Small intestine (tissue), 7 donors: ENCODE measurements at regions not wholly inside any gene's neighbourhood (a gene's known extent, or its start where the extent isn't known, plus 50 kb on each side); places are given as distances from the start of the nearest gene placed in this dataset.

Experiments
- DNase-seq, 2 donors: peaks; one replicate each; pipeline versions ENCODE4 v3.0.0 to v3.0.0-alpha.2; 2013
- FAIRE-seq: peaks from 2 replicates; lab custom pipeline; 2012; peaks lifted over from hg19 to GRCh38; lab: Jason Lieb, UNC
- H3K27ac ChIP-seq, 3 donors: one replicate each; pipeline ENCODE4 v1.5.1; 2013; ENCODE audit warnings: low read length in 2 of 3, mild to moderate bottlenecking in 2 of 3, control low read depth in 1 of 3, inconsistent platforms in 1 of 3, low read depth in 1 of 3, moderate library complexity in 1 of 3
- H3K27me3 ChIP-seq, 3 donors: one replicate each; pipeline ENCODE4 v1.6.1; 2013; ENCODE audit warnings: low read length in 3 of 3, inconsistent platforms in 1 of 3; ENCODE audit not compliant: control insufficient read depth in 3 of 3, insufficient read depth in 3 of 3
- H3K36me3 ChIP-seq, 3 donors: one replicate each; pipeline ENCODE4 v1.6.1; 2013; ENCODE audit warnings: low read length in 3 of 3, inconsistent platforms in 1 of 3, low read depth in 1 of 3, mild to moderate bottlenecking in 1 of 3, moderate library complexity in 1 of 3; ENCODE audit not compliant: control insufficient read depth in 3 of 3, insufficient read depth in 2 of 3
- H3K4me1 ChIP-seq, 3 donors: one replicate each; pipeline ENCODE4 v1.6.1; 2013; ENCODE audit warnings: low read length in 2 of 3, inconsistent platforms in 1 of 3, low read depth in 1 of 3, mild to moderate bottlenecking in 1 of 3, moderate library complexity in 1 of 3; ENCODE audit not compliant: control insufficient read depth in 3 of 3, insufficient read depth in 2 of 3
- H3K4me3 ChIP-seq, 3 donors: one replicate each; pipeline ENCODE4 v1.5.1; 2013; ENCODE audit warnings: low read length in 3 of 3, control low read depth in 1 of 3, inconsistent platforms in 1 of 3, low read depth in 1 of 3, mild to moderate bottlenecking in 1 of 3, moderate library complexity in 1 of 3
- H3K9me3 ChIP-seq, 2 donors: one replicate each; pipeline ENCODE4 v1.6.1; 2013; ENCODE audit warnings: low read depth in 1 of 2, low read length in 1 of 2; ENCODE audit not compliant: control insufficient read depth in 2 of 2, insufficient read depth in 1 of 2
- WGBS, 3 donors: extraction: QIAGEN DNeasy Blood & Tissue Kit; methylation state at CpG; one replicate each; pipeline ENCODE4 v1.1.7; 2013; 5-methylcytosine and 5-hydroxymethylcytosine counted together
- donor health status: healthy with polysubstance abuse.
- donor health status: control.
- donor health status: control.
- donor health status: Bipolar disorder and iron deficiency.
- donor health status: healthy.

DNA sequence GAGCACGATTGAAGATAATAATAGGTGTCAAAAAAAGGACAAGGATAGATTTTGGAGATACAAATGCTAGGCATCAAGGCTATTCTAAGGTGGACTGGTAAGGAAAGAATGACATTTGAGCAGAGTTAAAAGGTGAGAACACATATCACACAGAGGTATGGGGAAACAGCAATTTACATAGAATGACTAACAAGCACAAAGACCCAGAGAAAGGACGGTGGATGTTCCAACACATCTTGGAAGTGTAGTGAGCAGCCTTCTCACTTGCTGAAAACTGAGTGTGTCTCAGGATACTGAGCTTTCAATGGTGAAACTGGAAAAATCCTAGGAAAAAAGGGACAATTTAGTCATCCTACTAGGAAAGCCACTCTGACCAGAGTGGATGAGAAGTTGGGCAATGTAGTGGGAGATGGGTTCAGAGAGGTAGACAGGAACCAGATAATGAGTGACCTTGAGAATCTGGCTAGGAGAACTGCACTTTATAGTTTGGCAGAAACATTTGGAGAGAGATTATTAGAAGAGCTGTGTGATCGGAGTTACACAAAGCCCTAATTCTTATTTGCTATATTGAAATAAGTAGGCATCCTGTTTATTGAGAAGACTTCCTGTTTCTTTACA is 706.0 kb downstream of the KCNA4 start:
- no peak for DNase-seq
- Histone ChIP-seq H3K4me3 (no peak overlapping the region), H3K27me3 (no peaks in the 10 kb centered on the region), H3K9me3 (no peaks in the 10 kb centered on the region), H3K27ac (no peak overlapping the region), H3K36me3 (no peaks in the 10 kb centered on the region), H3K4me1 (no peaks in the 10 kb centered on the region)
- 39 to 56% (median 46%) methylated on average over 3 of the region's 3 CpGs for WGBS, 3 donors
- FAIRE-seq, result no peak

- 64 to 80% (median 67%) methylated on average over 1 of the region's 1 CpG for WGBS, 3 donors
- Histone ChIP-seq H3K27ac (no peak overlapping the region), H3K4me1 (no peaks in the 10 kb centered on the region), H3K27me3 (no peaks in the 10 kb centered on the region), H3K4me3 (no peak overlapping the region), H3K9me3 (no peaks in the 10 kb centered on the region), H3K36me3 (no peaks in the 10 kb centered on the region)
- no peak for FAIRE-seq
- DNase-seq, result no peak
Measured at GRCh38 chr11:29309992-29310391, 706.8 kb downstream of the KCNA4 start.

- Histone ChIP-seq H3K9me3 (no peaks in the 10 kb centered on the region), H3K36me3 (no peaks in the 10 kb centered on the region), H3K4me3 (no peak overlapping the region), H3K27ac (no peak overlapping the region), H3K27me3 (no peaks in the 10 kb centered on the region), H3K4me1 (no peaks in the 10 kb centered on the region)
- DNase-seq (no peak), FAIRE-seq (no peak)
- 72 to 87% (median 74%) methylated on average over 1 of the region's 1 CpG for WGBS, 3 donors
Measured at GRCh38 chr11:29306527-29306926, 710.3 kb downstream of the KCNA4 start.

DNA sequence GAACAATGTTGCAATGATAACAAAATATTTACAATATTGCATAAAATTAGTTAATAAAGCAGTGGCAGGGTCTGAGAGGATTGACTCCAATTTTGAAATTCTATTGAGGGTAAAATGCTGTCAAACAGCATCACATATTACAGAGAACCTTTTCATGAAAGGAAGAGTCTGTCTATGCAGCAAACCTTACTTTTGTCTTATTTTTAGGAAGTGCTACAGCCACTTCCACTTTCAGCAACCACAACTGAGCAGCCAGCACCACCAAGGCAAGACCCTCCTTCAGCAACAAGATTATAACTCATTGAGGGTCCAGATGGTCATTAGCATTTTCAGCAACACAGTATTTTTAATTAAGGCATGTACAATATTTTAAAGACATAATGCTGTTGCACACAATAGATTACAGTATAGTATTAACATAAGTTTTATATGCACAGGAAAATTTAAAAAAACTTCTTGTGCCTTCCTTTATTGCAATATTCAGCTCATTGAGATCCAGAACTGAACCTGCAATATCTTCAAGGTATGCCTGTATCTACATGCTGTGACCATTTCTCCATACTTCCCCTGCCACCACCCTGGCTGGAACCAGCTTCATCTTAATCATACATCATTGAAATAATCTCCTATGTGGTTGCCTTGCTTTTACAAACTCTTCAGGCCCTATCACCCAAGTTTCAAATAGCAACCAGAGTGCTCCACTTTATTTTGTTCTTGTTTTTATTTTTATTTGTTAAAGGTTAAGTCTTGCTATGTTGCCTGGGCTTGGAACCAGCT is 711.2 kb downstream of the KCNA4 start:
- Histone ChIP-seq H3K27ac (no peak overlapping the region), H3K4me3 (no peak overlapping the region), H3K4me1 (no peaks in the 10 kb centered on the region), H3K9me3 (no peaks in the 10 kb centered on the region), H3K27me3 (no peaks in the 10 kb centered on the region), H3K36me3 (no peaks in the 10 kb centered on the region)
- no peak for DNase-seq
- FAIRE-seq, result no peak

DNA sequence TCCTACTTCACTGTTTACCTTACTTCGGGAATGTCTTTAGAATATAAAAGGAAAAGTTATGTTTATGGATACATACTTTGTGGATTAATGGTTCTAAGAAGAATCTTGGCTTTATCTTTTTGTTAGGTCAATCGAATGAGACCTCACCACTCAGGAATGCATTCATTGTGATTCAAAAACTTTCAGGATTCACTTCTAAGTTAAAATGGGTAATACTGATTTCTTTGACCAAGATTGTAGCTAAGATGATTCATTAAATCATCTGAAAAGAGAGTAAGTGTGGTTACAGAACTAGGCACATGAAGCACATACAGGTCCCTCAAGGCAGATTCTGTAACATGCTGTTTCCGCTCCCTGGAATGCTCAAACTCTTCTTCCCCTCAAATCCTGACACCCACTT is 716.4 kb downstream of the KCNA4 start:
- Histone ChIP-seq H3K27ac (no peak overlapping the region), H3K9me3 (no peaks in the 10 kb centered on the region), H3K4me1 (no peaks in the 10 kb centered on the region), H3K27me3 (no peaks in the 10 kb centered on the region), H3K36me3 (no peaks in the 10 kb centered on the region), H3K4me3 (no peak overlapping the region)
- DNase-seq (no peak), FAIRE-seq (no peak)
- WGBS, 3 donors, result 69 to 74% (median 71%) methylated on average over 3 of the region's 3 CpGs

- no peaks in the 10 kb centered on the region for H3K27me3 ChIP-seq
- DNase-seq (no peak), FAIRE-seq (no peak)
- 85 to 91% (median 90%) methylated on average over 1 of the region's 1 CpG for WGBS, 3 donors
- H3K27ac ChIP-seq, result no peak overlapping the region
- no peak overlapping the region for H3K4me3 ChIP-seq
- no peaks in the 10 kb centered on the region for H3K36me3 ChIP-seq
- H3K4me1 ChIP-seq, result no peaks in the 10 kb centered on the region
- H3K9me3 ChIP-seq, result no peaks in the 10 kb centered on the region
Measured at GRCh38 chr11:29296680-29297079, 720.1 kb downstream of the KCNA4 start.

GRCh38 chr11:29293825-29294224 is 723.0 kb downstream of the KCNA4 start:
- Histone ChIP-seq H3K4me1 (no peaks in the 10 kb centered on the region), H3K4me3 (no peak overlapping the region), H3K9me3 (no peaks in the 10 kb centered on the region), H3K27me3 (no peaks in the 10 kb centered on the region), H3K27ac (no peak overlapping the region), H3K36me3 (no peaks in the 10 kb centered on the region)
- FAIRE-seq, result no peak
- WGBS, 3 donors, result 10 to 18% (median 12%) methylated on average over 3 of the region's 3 CpGs
- DNase-seq, result no peak

GRCh38 chr11:29282088-29282487 is 734.7 kb downstream of the KCNA4 start:
- H3K4me3 ChIP-seq, result no peak overlapping the region
- H3K36me3 ChIP-seq, result no peaks in the 10 kb centered on the region
- FAIRE-seq (no peak), DNase-seq (no peak)
- no peaks in the 10 kb centered on the region for H3K4me1 ChIP-seq
- 21 to 47% (median 31%) methylated on average over 2 of the region's 2 CpGs for WGBS, 3 donors
- H3K27me3 ChIP-seq, result no peaks in the 10 kb centered on the region
- H3K9me3 ChIP-seq, result no peaks in the 10 kb centered on the region
- H3K27ac ChIP-seq, result no peak overlapping the region
